ENCODE measurements at regions not wholly inside any gene's neighbourhood (a gene's known extent, or its start where the extent isn't known, plus 50 kb on each side); places are given as distances from the start of the nearest gene placed in this dataset.

GRCh38 chr7:73940701-73941238 is 79.8 kb downstream of the TMEM270 start:
- Mint-ChIP-seq H3K9me3 (ENCODE audit: low read depth) (peaks cover 24% of the 10 kb centered on the region), H3K27me3 (ENCODE audit: low read depth) (no peaks in the 10 kb centered on the region), H3K4me3 (ENCODE audit: unreplicated experiment) (no peak overlapping the region), H3K36me3 (ENCODE audit: low read depth) (peaks cover 9% of the 10 kb centered on the region), H3K4me1 (ENCODE audit: low read depth) (no peaks in the 10 kb centered on the region), H3K27ac (ENCODE audit: unreplicated experiment) (no peak overlapping the region)
- no peak for DNase-seq (ENCODE audit: low spot score)
- no peak for TF ChIP-seq CTCF (IDR thresholded peaks at IDR 0.05)

- Mint-ChIP-seq H3K27me3 (ENCODE audit: low read depth) (no peaks in the 10 kb centered on the region), H3K36me3 (ENCODE audit: low read depth) (peaks cover 9% of the 10 kb centered on the region), H3K4me1 (ENCODE audit: low read depth) (no peaks in the 10 kb centered on the region), H3K27ac (ENCODE audit: unreplicated experiment) (no peak overlapping the region), H3K4me3 (ENCODE audit: unreplicated experiment) (no peak overlapping the region), H3K9me3 (ENCODE audit: low read depth) (peaks cover 24% of the 10 kb centered on the region)
- no peak for TF ChIP-seq CTCF (IDR thresholded peaks at IDR 0.05)
- DNase-seq (ENCODE audit: low spot score), result no peak
These were observed 81.0 kb downstream of the TMEM270 start for GRCh38 chr7:73941836-73942551.

GRCh38 chr7:73945022-73945421 is 83.0 kb upstream of the ELN start:
- DNase-seq (ENCODE audit: low spot score), result no peak
- peaks cover 12% of the 10 kb centered on the region for H3K36me3 Mint-ChIP-seq (ENCODE audit: low read depth)
- no peaks in the 10 kb centered on the region for H3K4me1 Mint-ChIP-seq (ENCODE audit: low read depth)
- peaks cover 2% of the 10 kb centered on the region for H3K27me3 Mint-ChIP-seq (ENCODE audit: low read depth)
- H3K4me3 Mint-ChIP-seq (ENCODE audit: unreplicated experiment), result no peak overlapping the region
- H3K27ac Mint-ChIP-seq (ENCODE audit: unreplicated experiment), result no peak overlapping the region
- H3K9me3 Mint-ChIP-seq (ENCODE audit: low read depth), result peaks cover 32% of the 10 kb centered on the region
- no peak for TF ChIP-seq CTCF (IDR thresholded peaks at IDR 0.05)

GRCh38 chr7:73948287-73948686 is 79.7 kb upstream of the ELN start:
- no peaks in the 10 kb centered on the region for H3K4me1 Mint-ChIP-seq (ENCODE audit: low read depth)
- H3K27ac Mint-ChIP-seq (ENCODE audit: unreplicated experiment), result no peak overlapping the region
- H3K4me3 Mint-ChIP-seq (ENCODE audit: unreplicated experiment), result no peak overlapping the region
- peaks cover 19% of the 10 kb centered on the region for H3K9me3 Mint-ChIP-seq (ENCODE audit: low read depth)
- no peak for TF ChIP-seq CTCF (IDR thresholded peaks at IDR 0.05)
- peaks cover 2% of the 10 kb centered on the region for H3K27me3 Mint-ChIP-seq (ENCODE audit: low read depth)
- peaks cover 3% of the 10 kb centered on the region for H3K36me3 Mint-ChIP-seq (ENCODE audit: low read depth)
- no peak for DNase-seq (ENCODE audit: low spot score)

GRCh38 chr7:73952266-73952665 is 75.7 kb upstream of the ELN start:
- H3K4me3 Mint-ChIP-seq (ENCODE audit: unreplicated experiment), result no peak overlapping the region

More at GRCh38 chr7:73952266-73952665, 75.7 kb upstream of the ELN start:
- DNase-seq (ENCODE audit: low spot score), result no peak
- H3K27me3 Mint-ChIP-seq (ENCODE audit: low read depth), result peaks cover 4% of the 10 kb centered on the region
- H3K4me1 Mint-ChIP-seq (ENCODE audit: low read depth), result no peaks in the 10 kb centered on the region
- TF ChIP-seq CTCF (IDR thresholded peaks at IDR 0.05), result no peak
- H3K36me3 Mint-ChIP-seq (ENCODE audit: low read depth), result peaks cover 3% of the 10 kb centered on the region
- H3K9me3 Mint-ChIP-seq (ENCODE audit: low read depth), result peaks cover 13% of the 10 kb centered on the region
- H3K27ac Mint-ChIP-seq (ENCODE audit: unreplicated experiment), result no peak overlapping the region

All from chondrocyte (in vitro differentiated cells).